ENCODE measurements at regions not wholly inside any gene's neighbourhood (a gene's known extent, or its start where the extent isn't known, plus 50 kb on each side); places are given as distances from the start of the nearest gene placed in this dataset.
A peak's percentile ranks its signal among the peaks of the same experiment; 100 is the strongest.
"Not testable (repeated sequence)": the region's sequence is repeated elsewhere in the genome, so short reads cannot be mapped to it uniquely, and the experiment has no call there.

DNA sequence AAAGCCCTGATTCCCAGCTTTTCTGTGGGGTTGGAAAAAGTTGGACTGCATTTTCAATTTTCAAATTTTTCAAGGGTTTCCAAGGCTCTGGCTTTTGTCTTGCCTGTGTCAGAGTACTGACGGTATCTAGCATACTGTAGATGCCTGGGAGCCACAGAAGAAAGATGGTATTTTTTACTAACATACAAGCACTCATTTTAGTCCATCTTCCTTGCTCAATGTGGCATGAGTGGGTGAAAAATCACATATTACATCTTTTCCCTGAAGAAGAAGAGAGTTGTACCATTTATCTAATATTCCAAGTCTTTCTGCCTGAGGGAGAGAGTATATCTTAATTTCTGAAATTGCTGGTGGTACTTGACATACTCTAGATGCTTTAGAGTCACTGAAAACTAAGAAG lies 738.6 kb upstream of the ADGRL3 start:
- WGBS, 4 donors, result 56 to 82% (median 72%) methylated on average over 1 of the region's 1 CpG
- Histone ChIP-seq H3K27me3 (no peaks in the 10 kb centered on the region), H3K36me3 (replicated peaks in 1 of 2) (no peaks in the 10 kb centered on the region), H3K4me1 (replicated peaks in 1 of 2) (no peaks in the 10 kb centered on the region), H3K4me3 (no peak overlapping the region), H3K27ac (no peak overlapping the region), H3K9me3 (replicated peaks in 1 of 3) (no peaks in the 10 kb centered on the region)
- intact Hi-C loops (cut with DNase I), result no loop called here
- no peak for DNase-seq
- TF ChIP-seq POLR2A (IDR thresholded peaks at IDR 0.05), result no peak
- TF ChIP-seq, protein P1, sequence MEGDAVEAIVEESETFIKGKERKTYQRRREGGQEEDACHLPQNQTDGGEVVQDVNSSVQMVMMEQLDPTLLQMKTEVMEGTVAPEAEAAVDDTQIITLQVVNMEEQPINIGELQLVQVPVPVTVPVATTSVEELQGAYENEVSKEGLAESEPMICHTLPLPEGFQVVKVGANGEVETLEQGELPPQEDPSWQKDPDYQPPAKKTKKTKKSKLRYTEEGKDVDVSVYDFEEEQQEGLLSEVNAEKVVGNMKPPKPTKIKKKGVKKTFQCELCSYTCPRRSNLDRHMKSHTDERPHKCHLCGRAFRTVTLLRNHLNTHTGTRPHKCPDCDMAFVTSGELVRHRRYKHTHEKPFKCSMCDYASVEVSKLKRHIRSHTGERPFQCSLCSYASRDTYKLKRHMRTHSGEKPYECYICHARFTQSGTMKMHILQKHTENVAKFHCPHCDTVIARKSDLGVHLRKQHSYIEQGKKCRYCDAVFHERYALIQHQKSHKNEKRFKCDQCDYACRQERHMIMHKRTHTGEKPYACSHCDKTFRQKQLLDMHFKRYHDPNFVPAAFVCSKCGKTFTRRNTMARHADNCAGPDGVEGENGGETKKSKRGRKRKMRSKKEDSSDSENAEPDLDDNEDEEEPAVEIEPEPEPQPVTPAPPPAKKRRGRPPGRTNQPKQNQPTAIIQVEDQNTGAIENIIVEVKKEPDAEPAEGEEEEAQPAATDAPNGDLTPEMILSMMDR (IDR thresholded peaks at IDR 0.05), result no peak

DNA sequence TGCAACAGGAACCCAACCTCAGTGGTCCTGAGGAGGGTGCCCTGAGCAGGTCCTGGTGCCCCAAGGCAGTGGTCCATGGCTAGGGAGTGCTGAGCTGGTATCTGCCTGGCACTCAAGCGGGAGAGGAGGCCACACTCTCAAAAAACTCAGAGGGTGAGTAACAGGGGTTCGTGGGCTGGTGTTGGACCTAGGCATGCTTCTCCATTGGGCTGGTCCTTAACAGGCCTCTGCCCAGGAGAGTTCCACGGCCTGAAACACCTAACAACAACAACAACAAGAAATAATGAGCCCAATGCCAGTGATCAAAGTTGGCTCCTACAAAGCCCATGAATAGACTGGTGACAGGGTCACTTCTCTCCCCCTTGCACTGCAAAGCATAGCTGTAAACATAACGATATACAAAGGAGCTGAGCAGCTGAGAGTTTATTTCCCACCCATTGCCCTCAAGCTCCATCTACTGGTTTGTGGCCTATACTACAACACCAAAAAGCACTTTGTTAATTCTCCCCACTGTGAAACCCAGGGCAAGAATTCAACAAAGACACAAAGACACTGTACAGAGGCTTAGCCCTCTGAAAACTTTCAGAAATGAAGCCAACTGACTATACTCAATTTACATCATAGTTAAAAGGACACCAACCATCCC lies 736.1 kb upstream of the ADGRL3 start:
- Histone ChIP-seq H3K36me3 (replicated peaks in 1 of 2) (no peaks in the 10 kb centered on the region), H3K27ac (no peak overlapping the region), H3K4me1 (replicated peaks in 1 of 2) (no peaks in the 10 kb centered on the region), H3K9me3 (replicated peaks in 1 of 3) (no peaks in the 10 kb centered on the region), H3K4me3 (no peak overlapping the region), H3K27me3 (no peaks in the 10 kb centered on the region)
- no peak for DNase-seq
- 43 to 67% (median 61%) methylated on average over 1 to 4 of the region's 4 CpGs for WGBS, 4 donors
- intact Hi-C loops (cut with DNase I), result no loop called here
- TF ChIP-seq, protein P1 (IDR thresholded peaks at IDR 0.05), result peak in 1 of 6 experiments; percentile 6
- TF ChIP-seq POLR2A (IDR thresholded peaks at IDR 0.05), result no peak

DNA sequence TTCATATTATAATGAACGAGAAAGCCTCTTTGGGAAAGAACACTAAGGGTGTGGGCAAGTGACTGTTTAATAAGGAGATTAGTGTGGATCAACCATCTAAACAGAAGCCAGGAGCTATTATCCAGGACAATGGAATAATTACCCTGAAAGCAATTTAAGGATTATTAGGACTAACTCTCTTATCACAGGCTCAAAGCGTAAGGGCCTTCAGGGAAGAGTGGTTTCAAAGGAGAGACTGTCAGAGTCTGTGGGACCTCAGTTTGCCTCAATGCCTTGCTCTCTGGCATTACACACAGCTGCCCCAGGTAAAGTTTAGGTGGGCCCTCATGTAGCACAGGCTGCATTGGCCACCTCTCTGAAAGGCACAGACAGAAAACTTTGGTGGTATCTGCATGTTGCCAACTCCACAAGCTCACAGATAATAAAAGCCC lies 717.2 kb upstream of the ADGRL3 start:
- Histone ChIP-seq H3K36me3 (replicated peaks in 1 of 2) (no peaks in the 10 kb centered on the region), H3K27me3 (no peaks in the 10 kb centered on the region), H3K9me3 (replicated peaks in 1 of 3) (no peaks in the 10 kb centered on the region), H3K4me1 (replicated peaks in 1 of 2) (no peaks in the 10 kb centered on the region), H3K27ac (no peak overlapping the region), H3K4me3 (no peak overlapping the region)
- intact Hi-C loops (cut with DNase I), result no loop called here
- WGBS, 4 donors, result 41 to 53% (median 44%) methylated on average over 2 of the region's 2 CpGs
- no peak for DNase-seq
- TF ChIP-seq, protein P1 (IDR thresholded peaks at IDR 0.05), result no peak
- TF ChIP-seq POLR2A (IDR thresholded peaks at IDR 0.05), result no peak

DNA sequence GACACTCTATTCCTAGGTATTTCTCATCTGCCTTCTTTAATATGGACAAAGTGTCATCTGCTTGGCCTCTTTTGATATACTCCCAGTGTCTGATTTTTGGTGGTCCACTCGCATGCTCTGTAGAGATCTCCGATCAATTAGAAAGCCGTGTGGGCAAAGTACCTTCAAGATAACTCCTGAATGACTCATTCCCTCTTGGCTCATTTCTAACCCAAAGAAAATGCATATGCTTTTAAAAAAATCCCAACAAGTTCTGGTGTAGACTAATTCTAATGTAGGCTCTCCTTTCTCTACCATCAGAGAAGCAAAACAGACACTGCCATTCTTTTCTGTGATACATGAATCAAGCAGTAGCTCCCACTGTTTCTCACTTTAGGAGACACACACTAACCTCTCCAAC lies 714.9 kb upstream of the ADGRL3 start:
- Histone ChIP-seq H3K4me1 (replicated peaks in 1 of 2) (no peaks in the 10 kb centered on the region), H3K27ac (no peak overlapping the region), H3K36me3 (replicated peaks in 1 of 2) (no peaks in the 10 kb centered on the region), H3K4me3 (no peak overlapping the region), H3K27me3 (no peaks in the 10 kb centered on the region), H3K9me3 (replicated peaks in 1 of 3) (peaks cover 0 to 4% (median 0%) of the 10 kb centered on the region in 3 donors)
- WGBS, 4 donors, result 71 to 76% (median 74%) methylated on average over 3 of the region's 3 CpGs
- DNase-seq, result no peak
- intact Hi-C loops (cut with DNase I), result no loop called here
- no peak for TF ChIP-seq POLR2A (IDR thresholded peaks at IDR 0.05)
- TF ChIP-seq, protein P1 (IDR thresholded peaks at IDR 0.05), result no peak

DNA sequence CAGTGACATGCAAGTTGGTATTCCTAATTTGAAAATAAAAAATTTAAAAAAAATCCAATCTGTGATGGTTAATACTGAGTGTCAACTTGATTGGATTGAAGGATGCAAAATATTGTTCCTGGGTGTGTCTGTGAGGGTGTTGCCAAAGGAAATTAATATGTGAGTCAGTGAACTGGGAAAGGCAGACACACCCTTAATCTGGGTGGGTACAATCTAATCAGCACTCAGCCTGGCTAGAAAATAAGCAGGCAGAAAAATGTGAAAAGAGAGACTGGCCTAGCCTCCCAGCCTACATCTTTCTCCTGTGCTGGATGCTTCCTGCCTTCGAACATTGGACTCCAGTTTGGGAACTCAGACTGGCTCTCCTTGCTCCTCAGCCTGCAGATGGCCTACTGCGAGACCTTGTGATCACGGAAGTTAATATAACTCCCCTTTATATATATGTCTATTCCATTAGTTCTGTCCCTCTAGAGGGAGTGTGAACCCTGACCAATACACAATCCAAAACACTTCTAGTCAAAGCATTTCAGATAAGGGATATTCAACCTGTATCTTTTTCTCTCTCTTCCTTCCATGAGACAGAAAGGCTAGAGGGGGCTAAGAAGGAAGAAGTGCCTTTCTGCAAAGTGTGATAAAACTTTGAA lies 712.9 kb upstream of the ADGRL3 start:
- 51 to 90% (median 77%) methylated on average over 3 of the region's 3 CpGs for WGBS, 4 donors
- H3K27ac ChIP-seq; H3K36me3 ChIP-seq (replicated peaks in 1 of 2); DNase-seq; H3K9me3 ChIP-seq (replicated peaks in 1 of 3); H3K4me1 ChIP-seq (replicated peaks in 1 of 2); H3K27me3 ChIP-seq; intact Hi-C loops (cut with DNase I); H3K4me3 ChIP-seq: not testable (repeated sequence)
